HG03520 (cell line): ENCODE measurements at regions not wholly inside any gene's neighbourhood (a gene's known extent, or its start where the extent isn't known, plus 50 kb on each side); places are given as distances from the start of the nearest gene placed in this dataset.
"Not testable (repeated sequence)": the region's sequence is repeated elsewhere in the genome, so short reads cannot be mapped to it uniquely, and the experiment has no call there.

ENCODE experiments used
- ATAC-seq: cut with Tn5 transposase; IDR thresholded peaks from one replicate; pipeline ENCODE4 v1.9.1; 2021; ENCODE audit warnings: mild to moderate bottlenecking, moderate library complexity; ENCODE audit not compliant: unreplicated experiment

DNA sequence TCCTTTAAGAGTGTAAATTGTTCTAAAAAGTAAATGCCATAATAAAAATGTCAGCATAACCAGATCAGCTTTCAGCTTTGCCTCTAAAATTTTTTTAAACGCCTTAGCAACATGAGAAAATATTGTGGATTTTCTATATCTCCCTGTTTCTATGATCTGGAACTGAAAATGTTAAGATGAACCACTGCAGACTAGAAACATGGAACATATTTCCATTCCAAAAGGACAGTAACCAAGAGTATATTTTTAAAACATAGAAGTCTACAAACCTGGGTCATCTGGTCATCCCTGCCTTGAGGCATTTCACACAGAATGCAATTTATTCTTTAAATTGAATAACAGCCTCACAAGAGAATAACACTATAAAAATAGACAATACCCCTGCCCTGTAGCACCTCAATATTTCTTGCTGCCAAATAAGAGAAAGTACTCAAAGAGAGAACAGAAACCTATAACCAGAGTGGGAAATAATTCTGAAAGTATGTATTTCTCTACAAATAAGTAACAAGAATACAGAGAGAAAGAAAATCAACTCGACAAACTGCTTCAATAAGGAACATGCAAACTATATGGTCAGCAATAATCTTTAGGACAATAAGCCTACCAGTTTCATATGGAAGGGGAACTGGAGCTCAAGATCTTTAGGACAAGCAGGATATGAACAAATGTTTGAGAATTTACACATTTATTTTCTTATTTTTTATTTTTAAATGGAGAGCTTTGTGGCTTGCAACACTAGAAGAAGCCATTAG is 949.0 kb downstream of the EPHA3 start:
- no peak for ATAC-seq

DNA sequence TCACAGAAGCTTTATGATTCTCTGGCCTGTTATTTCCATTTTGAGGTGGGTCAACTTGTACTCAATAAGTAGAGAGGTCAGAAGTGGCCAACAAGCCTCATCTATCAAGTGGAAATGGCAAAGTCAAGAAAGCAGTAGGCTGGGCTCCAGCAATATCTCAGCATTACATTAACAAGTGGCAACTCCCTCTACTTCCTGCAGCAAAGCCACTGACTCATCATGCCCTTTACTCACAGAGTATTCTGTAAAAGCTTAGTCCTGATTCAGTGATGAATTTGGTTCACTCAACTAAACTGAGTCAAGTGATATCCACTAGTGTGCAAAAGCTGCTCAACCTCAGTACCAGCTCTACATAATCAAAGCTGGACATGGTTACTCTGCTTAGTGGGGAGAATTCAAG is 954.6 kb downstream of the EPHA3 start:
- no peak for ATAC-seq

DNA sequence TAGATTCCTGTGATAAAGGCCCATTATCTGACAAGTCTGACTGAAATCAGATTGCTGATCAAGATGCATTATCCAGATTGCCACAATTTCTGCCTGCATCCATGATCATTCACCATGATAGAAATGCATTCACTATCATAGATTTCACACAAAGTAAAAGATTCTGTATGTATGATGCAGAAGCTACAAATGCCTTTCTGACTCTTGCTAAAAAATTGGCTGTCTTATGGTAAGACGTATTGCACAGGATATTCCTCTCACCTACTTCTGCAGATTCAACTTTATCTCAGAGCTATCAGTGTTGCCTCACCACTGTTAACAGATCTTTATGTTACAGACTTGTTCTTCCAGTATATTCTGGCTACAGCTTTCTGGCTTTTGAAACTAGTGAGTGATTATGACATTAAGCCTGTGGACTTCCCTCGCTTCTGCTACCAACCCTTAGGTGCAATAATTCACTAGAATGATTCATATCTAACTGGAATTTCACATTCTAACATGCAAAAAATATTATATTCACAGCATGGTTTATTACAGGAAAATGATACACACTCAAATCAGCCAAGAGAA is 955.3 kb downstream of the EPHA3 start:
- no peak for ATAC-seq

DNA sequence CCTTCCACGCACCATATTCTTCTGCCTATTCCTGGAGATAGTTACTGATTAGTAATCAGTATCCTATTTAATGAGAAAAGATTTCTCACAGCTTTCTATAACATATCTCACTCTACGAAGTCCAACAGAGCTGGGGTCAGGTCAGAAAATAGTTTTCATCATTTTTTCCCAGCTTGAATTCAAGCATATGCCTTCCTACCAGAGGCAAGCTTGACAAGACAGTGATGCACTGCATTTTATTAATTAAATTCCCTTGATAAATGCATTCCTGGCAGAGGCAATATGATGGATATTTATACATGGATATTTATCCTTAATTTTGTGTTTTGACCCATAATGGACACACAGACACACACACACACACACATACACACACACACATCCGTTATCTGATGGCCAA is 961.4 kb downstream of the EPHA3 start:
- ATAC-seq: no peak

DNA sequence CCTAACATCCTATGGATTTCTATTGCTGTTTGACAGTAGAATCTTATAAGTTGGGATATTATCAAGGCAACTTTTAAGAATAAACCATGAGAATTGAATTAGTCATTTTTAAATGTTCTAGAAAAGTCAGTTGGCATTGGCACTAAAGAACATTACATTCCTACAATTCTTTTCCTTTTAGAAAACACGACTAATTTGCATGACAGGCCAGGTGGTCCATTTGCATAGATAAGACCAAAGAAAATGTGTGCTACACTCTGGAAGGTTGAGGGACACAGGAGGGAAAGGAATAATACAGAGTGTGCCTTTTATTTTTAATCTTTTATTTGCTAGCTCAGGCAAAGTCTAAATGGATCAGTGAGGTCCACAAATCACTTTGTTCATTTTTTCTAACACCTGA is 962.3 kb downstream of the EPHA3 start:
- no peak for ATAC-seq

DNA sequence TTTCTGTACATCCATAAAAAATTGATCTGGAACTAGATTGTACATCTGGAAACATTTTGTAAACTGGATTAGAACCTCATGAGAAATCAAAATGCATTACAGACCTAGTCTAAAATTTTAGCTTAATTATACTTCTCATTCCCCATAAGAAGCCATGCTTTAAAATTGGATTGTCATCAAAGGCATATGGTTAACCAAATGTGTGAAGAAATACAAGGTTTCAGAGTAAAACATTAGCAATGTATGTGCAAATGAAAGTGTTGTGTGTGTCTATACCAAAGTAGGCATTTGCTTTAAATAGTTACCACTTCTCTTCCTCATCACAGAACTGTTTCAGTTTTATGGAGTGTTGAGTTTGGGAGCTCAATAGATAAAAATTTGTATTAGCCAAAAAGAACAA is 968.7 kb downstream of the EPHA3 start:
- ATAC-seq: no peak

DNA sequence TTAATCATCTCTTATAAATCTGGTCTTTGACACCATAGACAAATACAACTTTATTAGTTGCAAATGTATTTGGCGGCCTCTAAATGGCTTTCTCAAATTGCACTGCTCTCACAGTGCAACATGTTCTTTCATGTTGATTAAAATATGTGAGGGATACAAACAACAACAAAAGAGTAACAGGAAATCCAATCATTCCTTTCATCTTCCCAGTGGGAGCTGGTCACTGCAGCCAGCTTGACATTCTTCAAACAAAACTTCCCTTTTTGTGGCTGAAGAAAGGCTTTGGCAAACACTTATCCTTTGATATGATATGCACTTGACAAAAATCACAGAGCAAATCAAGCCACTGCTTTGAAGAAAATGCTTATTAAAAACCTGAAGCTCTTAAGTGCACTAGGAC is 973.6 kb downstream of the EPHA3 start:
- ATAC-seq: no peak

DNA sequence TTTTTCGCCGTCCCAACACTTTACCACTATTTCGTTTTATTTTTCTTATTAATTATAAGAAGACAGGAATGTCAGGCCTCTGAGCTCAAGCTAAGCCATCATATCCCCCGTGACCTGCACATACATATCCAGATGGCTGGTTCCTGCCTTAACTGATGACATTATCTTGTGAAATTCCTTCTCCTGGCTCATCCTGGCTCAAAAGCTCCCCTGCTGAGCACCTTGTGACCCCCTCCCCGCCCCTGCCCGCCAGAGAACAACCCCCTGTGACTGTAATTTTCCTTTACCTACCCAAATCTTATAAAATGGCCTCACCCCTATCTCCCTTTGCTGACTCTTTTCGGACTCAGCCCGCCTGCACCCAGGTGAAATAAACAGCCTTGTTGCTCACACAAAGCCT is 978.9 kb downstream of the EPHA3 start:
- ATAC-seq: not testable (repeated sequence)

DNA sequence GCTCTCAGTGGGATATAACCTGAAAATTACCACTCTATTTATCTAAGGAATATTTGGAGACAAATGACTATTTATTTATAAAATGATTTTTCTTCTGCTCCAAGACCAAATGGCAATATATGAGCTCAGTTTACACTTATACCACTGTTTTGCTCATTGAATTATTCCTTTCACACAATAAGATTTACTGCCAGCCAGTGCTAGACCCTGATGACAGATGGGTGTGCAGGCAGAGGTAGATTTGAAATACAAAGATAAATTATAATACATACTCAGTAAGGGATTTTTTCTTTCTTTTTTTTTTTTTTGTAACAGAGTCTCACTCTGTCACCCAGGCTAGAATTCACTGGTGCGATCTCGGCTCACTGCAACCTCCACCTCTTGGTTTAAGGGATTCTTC is 980.3 kb downstream of the EPHA3 start:
- no peak for ATAC-seq

DNA sequence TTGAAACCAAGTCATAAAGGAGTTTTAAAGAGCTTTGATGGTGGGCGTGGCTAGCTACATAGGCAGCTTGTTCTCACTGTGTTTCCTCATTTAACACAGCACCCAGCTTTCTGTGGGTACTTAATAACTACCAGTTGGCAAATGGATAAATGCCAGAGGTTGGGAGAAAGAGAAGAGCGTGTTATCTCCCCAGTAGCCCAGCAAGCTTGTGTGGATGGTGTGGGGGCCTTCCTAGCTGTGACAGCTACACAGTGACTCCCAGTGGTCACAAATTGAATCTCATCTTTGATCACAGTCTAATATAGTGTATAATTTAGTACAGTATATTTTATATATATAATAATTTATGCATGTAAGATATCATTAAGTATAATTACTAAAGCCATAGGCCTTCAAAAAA is 984.1 kb downstream of the EPHA3 start:
- ATAC-seq: no peak

DNA sequence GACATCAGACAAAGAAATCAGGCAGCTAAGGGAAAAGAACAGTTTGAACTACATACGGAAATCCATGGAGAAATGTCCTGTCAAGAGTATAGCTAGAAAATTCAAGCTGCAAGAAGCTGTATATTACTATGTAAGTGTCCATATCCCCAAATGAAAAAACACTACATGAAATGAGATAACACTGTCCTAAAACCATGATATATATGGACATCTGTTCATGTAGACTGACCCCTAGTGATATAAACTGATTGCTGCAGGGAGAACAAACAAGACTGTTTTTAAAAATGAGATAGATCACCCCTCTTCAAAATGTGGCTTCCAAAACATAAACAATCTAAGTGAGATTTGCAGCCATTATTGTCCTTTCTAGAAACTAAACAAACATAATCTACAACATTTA is 985.6 kb downstream of the EPHA3 start:
- no peak for ATAC-seq

DNA sequence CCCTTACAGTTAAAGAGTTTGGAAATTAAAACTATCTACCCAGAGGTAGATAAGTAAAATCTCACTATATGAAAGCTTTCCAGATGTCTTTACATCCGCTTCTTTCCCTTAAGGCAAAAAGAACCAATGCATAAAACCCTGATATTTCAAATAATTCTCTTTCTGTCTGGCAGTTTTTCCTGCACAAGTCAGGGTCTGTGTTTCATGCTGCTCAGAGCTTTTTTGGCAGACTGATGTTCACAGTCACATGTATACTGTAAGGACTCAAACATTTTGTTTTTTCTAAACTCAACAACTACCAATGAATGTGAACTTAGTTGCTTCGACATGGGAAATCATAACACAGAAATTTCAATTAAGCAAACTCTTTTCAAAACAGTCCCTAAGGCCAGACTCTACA is 988.4 kb downstream of the EPHA3 start:
- no peak for ATAC-seq

DNA sequence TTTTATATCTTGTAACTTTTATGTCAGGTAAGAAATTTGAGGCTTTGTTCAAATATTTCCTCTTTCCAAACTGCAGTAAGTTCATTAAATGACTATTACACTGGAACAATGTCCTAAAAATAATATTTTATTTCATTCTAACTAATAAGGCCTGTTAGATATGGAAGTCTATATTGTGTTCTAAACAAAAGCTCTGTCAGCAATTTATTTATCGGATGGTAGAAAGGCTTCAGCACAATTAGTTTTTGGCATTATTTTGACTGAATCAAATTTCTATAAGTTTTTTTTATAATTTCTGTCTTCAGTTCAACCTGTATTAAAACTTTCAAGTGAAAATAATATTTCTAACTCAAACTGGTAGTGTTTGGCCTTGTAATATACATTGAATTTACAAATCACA is 992.1 kb downstream of the EPHA3 start:
- ATAC-seq: no peak

DNA sequence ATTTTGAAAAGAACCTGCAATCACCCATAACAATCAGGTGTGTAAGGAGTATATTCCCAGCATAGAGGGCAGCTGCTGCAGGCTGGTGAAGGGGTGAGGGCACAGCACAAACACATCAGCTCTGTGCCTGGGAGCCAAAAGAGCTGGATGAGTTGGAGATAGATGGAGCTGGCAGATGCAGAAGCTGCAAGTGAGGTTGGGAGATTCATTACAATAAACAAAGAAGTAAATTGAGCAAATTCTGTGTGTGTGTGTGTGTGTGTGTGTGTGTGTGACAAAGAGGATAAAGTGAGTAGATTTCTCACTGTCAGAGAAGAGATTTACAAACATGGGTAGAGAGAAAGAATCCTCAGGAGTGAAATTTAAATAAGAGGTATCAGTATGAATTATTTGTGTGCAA is 994.7 kb downstream of the EPHA3 start:
- no peak for ATAC-seq

DNA sequence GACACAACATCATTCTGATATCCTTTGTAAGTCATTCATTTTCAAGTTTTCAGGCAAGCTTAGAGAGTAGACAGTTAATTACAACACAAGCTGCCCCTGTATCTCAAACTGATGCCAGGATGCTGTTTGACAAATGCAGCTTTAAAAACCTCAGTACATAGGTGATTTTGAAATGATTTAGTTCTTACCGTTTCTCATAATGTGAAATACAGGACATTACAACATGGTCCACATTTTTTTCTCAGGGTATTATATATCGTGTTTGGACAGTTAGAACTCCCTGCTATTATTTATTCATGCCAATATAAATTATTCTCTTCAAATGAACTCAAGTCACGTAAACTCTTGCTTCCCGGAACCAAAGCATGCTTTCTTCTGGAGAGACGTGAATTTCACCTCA is 1013.9 kb downstream of the EPHA3 start:
- ATAC-seq: no peak

DNA sequence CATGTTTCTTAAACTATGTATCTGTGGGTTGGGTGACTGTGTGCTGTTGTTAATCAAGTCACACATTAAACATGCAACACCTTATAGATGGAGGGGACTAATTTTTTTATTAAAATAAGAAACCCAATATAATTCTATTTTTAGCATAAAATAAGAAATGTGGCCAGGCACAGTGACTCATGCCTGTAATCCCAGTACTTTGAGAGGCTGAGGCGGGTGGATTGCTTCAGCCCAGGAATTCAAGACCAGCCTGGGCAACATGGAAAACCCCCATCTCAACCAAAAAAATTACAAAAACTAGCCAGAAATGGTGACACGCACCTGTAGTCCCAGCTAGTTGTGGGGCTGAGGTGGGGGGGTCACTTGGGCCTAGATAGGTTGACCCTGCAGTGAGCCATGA is 1021.0 kb downstream of the EPHA3 start:
- ATAC-seq: no peak

DNA sequence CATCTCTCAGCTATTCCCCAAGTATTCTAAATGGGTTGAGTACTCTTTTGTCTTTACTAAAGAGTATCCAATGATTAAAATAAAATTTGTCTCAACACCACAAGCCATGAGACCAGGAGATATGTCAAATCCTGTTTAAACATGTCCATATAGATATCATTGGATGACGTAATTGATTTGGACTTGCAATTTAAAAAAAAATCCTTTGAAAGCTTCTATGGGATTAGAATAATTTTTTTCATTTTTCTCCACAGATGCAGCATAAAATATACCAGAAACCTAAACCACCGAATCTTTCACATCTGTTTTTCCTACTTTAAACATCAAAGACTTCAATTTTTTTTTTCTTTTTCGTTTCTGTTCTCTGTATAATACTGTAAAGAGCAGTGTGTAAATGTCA is 1022.3 kb downstream of the EPHA3 start:
- ATAC-seq: no peak

DNA sequence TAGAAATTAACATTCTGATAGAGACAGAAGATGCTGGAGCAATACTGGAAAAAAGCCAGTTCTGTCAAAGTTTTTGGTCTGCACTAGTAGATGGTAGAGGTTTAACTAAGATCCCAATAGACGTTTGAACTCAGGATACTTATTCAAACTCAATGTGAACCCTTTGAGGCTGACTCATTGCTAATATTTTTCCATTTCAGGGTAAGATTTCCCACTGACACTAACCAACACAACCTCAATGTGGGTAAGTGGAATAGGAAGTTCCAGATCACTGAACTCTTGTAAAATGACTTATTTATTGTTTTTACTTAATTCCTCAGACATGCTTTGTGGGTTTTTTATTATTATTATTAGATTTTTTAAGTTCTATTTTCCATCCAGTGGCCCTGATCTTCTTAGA is 1024.8 kb downstream of the EPHA3 start:
- no peak for ATAC-seq

DNA sequence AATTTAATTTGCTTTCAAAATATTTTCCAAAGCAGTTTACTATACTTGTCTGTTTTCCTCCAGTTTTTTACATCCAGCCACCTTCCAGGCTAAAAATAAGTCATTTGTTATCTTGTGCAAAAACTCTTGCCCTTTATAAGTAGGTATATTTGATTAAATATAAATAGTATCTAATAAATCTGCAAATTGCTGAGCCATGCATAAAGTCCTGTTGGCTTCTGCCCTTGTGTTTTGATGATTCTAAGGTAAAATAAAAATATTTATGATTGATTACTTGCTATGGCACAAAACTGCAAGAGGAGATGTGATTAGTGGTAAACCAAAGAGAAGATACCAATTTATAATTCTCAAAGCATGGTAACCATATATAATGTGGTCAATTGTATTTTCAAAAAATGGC is 1026.7 kb downstream of the EPHA3 start:
- ATAC-seq: no peak

DNA sequence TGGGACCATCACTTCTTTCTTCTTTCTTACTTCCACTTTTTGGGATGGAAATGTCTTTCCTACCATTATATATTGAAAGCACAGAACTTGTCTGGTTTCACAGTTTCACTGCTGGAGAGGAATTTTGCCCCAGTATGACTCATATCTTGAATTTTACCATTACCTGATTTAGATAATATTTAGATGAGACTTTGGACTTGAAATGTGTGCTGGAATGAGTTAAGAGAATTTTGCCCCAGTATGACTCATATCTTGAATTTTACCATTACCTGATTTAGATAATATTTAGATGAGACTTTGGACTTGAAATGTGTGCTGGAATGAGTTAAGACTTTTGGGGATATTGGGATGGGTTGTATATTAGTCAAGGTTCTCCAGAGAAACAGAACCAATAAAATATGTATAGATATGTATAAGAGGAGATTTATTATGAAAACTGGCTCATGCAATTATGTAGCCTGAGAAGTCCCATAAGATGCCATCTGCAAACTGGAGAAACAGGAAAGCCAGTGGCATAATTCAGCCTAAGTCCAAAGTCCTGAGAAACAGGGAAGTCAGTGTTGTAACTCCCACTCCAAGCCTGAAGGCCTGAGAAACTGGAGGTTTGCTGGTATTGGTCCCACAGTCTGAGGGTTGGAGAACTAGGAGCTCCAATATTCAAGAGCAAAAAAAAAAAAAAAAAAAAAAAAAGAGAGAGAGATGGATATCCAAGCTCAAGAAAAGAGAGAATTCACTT is 1029.2 kb downstream of the EPHA3 start:
- ATAC-seq: no peak

DNA sequence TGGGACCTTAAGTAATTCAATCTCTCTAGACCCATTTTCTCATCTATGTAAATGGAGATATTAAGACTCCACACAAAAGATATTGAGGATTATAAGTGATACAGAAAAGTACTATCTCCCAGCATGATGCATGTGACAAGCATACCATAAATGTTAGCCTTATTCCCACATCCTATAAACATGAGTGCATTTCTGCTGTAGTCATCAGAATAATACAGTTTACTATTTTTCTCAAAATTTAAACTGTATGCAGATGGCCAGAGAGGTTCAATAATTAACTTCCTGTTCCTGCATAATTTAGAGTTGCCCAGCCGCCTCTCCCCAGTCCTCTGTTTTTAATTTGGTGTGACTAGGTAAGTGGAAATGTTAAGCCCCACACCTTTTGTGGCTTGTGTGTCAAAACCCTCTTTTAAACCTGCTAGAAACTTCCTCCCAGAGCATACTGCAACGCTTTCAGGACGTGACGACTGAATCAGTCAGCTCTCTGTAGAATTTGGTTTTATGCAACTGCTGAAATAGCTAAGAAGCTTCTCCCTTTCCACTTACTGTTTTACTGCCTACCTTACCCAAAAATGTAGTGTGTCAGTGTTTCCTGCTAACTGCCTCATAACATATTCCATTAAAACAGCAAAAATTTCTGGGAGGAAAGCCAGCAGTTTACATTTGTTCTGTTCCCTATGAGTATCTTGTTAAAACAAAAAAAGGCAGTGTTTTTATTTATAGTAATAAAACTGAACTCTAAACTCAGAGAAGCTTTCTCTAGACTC is 1037.9 kb downstream of the EPHA3 start:
- no peak for ATAC-seq

DNA sequence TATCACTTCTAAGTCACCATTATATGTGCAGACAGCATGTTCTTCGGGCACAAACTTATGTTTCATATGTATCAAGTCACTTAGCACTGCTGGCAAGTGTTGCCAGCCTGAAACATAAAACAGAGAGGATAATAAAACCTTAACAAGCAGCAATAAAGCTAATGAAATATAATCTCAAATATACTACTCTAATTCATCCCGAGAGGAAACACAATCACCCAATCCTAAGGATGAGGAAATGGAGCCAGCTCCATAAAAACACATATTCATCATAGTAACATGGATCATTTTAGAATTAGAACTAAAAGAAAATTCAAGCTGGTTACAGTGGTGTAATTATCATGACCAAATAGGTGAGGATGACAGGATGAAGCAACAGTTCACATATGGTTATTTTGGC is 1072.7 kb downstream of the EPHA3 start:
- ATAC-seq: no peak
